Mammary epithelial cell (primary cell): ENCODE measurements at regions not wholly inside any gene's neighbourhood (a gene's known extent, or its start where the extent isn't known, plus 50 kb on each side); places are given as distances from the start of the nearest gene placed in this dataset.

Experiments used
- CTCF ChIP-seq, 2 donors: IDR thresholded peaks in 1 of 2; conservative IDR thresholded peaks in 1 of 2; 2 replicates each; pipeline ENCODE4 v1.5.1; 2011 to 2012; ENCODE audit warnings: inconsistent platforms in 2 of 2, low read length in 2 of 2, mild to moderate bottlenecking in 2 of 2, control low read depth in 1 of 2, low read depth in 1 of 2; ENCODE audit not compliant: insufficient read depth in 1 of 2; ENCODE audit errors: extremely low read depth in 1 of 2
- EZH2 ChIP-seq: IDR thresholded peaks from 2 replicates; pipeline ENCODE4 v1.6.1; 2012; ENCODE audit warnings: low read length, inconsistent platforms, borderline replicate concordance

GRCh38 chr22:49345896-49346295 is 481.8 kb downstream of the BRD1 start:
- TF ChIP-seq CTCF (conservative IDR thresholded peaks at IDR 0.05 in 1 of 2, IDR thresholded peaks at IDR 0.05 in 1 of 2; ENCODE audit: extremely low read depth in 1 of 2, insufficient read depth in 1 of 2, low read depth in 1 of 2, low read length in 2 of 2): no peak
- TF ChIP-seq EZH2: no peak
